Daoy (cell line): ENCODE measurements at regions not wholly inside any gene's neighbourhood (a gene's known extent, or its start where the extent isn't known, plus 50 kb on each side); places are given as distances from the start of the nearest gene placed in this dataset.

Experiments
- DNase-seq: peaks from one replicate; pipeline ENCODE4 v3.0.0-alpha.2; 2015; ENCODE audit warnings: low read depth

DNA sequence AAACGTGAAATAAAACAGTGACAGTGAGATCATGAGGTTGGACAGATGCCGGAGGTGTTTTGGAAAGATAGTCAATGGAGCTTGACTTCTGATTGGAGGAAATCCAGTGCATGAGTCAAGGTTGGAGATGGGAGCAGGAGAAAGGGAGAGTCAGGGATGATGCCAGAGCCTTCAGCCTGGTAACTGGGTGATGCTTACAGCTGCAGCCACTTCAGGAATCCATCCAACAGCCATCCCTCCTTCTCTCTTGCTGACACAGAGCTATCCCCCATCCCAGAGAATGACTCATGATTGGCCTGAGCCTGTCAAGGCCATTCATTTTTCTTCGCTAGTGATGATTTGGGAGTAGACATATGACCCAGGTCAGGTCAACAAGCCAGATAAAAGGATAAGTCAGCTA, 112.8 kb downstream of the SAMD5 start:
- peak; percentile 73 for DNase-seq

- DNase-seq = no peak
These were observed 113.5 kb downstream of the SAMD5 start for GRCh38 chr6:147621961-147622360.

DNA sequence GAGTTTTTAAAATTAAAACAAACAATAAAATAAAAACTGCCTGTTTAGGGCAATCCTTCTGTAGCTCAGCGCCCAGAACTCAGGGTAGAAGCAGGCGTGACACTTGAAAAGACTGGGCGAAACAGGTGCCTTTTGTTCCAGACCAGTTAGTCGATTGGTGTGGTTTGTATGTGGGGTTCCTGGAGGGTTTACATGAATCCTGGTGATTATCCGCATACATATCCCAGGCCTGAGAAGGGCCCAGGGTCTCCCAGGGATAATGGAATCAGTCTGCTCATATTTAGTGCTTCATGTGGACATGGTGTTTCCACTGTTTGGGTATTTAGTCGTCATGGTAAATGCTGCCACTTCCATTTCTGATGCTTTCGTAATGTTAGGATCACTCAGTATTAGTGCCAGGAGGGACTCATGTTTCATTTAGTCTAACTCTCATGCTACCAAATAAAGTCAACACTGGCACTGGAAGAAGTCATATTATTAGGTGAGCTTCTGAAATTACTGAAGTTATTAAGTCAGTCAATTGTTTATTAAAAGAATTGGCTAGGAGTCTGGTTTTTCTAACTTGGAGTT, 116.5 kb downstream of the SAMD5 start:
- DNase-seq = no peak

DNA sequence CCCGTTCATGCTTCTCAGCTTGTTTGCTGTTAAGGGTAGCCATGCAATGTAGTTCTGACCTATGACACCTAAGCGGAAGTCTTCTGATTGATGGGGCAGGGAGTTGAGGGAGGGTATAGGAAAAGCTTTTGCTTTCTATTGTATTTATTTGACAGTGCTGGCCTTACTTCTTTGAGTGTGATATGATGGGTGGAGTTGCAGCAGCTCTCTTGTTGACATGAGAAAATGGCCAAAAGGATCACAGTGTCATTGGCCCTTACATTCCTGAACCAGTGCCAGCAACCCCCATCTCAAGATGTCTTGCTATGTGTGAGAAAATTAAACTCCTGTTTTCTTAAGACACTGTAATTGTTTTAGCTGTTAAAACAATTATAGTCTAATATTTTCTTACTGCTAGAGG, 117.5 kb downstream of the SAMD5 start:
- no peak for DNase-seq

- DNase-seq = no peak
These were observed 118.9 kb downstream of the SAMD5 start for GRCh38 chr6:147627411-147627810.

DNA sequence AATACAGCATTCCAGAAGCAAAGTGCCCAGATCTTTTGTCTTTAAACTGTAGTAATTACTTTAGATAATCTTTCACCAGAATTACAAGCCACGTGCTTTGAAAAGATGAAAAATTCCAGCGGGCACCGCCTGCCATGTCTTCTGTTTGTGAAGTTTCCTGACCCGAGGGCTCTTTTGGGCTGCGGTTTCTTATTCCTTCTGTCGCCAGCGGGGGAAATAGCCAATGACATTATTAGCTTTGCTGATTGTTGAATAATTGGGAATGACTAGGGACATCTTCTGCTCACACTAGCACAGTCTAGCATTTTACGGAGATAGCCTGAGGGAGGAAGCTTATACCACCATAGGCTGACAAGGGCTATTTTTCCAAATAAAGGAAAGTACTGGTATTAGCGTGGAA, 124.7 kb downstream of the SAMD5 start:
- no peak for DNase-seq

DNA sequence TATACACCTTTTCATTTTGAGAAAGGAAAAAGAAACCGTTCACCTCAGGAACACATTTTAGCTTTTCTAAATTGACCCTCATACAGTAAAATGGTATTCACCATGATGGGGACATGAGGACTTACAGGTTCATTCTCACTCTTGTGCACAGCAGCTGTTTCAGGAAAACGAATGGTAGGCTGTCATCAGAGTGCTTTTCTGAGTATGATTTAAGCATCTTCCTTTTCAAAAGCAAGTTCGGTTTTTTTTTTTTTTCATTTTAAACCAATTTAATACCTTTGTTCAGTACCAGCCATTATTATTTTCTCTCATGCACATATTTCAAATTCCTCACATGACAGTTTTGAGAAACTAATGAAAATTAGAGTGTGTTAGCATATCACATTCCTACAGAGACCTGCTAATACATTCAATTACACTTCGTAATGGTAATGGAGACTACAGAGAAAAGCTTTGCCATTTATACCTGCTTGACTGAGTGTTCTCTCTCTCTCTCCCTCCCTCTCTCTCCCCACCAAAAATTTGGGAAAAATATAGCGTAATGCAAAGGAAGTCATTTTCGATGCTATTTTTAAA, 129.2 kb downstream of the SAMD5 start:
- DNase-seq = no peak

DNA sequence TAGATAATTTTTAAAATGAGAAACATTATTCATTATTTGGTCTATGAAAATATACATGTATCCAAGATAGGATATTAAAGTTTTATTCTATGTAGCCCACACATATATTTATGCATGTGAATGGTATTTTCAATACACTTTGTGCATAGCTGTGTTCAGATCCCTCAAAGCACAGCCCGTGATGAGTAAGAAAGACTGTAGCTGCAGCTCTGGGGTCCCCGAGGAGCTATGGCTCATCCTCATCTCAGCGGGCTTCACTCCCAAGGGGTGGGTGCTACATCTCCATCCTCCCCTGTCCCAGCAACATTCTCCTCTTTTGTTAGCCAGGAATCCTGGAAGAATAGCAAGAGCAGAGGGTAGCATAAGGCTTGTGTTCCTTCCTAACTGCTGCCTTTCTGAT, 130.8 kb downstream of the SAMD5 start:
- DNase-seq = no peak

GRCh38 chr6:147640606-147641005, 132.1 kb downstream of the SAMD5 start:
- no peak for DNase-seq

- no peak for DNase-seq
These were observed 133.0 kb downstream of the SAMD5 start for GRCh38 chr6:147641511-147641910.

GRCh38 chr6:147642458-147642857, 134.0 kb downstream of the SAMD5 start:
- DNase-seq = peak; percentile 61

DNA sequence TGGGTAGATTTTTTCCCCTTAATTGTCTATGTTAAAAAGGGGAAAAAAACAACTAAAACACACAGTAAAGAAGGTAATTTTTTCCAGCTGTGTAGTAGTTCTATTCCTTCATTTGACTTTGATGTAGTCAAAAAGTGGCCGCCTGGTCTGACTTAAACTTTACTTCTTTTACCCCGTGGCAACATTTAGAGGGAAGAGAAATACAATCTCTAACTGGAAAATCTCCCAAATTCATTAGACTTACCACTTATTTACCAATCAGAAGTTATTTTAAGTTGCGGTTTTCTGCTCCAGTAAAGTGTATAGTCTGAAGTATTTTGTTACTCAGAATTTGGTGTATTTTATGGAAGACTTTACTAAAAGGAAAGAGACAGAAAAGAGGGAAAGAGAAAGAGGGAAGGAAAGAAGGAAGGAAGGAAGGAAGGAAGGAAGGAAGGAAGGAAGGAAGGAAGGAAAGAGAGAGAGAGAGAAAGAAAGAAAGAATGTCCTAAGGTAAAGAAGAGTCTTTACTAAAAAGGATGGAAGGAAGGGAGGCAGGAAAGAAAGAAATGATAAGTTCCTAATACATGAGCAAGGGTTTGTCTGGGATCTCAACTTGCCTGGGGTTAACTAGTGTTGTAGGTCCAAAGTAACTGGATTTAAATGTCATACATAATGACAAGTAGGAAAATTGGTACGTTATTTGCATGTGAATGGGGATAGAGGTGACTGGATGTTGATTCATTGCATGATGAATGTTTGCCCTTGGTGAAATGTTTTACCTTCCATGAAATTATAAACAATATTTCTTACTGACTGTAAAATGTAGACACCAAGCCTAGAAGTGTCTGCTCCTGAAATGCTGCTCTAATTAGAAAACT, 135.1 kb downstream of the SAMD5 start:
- DNase-seq = no peak

DNA sequence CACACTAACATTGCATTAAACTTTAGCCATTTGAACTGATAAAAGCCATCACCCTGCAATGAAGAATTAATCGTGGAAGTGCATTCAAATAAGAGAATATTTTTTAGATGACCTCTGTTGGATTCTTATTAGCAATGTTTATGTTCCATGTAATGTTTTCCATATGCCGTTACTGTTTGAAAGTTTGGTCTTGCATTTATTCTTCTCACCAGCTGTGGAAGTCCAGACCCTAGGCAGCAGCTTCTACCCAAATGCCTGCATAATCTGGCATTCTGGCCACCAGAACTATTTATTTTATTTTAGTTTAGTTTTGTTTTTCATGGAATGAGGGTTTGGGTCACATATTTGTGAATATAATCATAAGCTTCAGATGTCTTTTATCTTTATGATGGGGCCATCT, 140.4 kb downstream of the SAMD5 start:
- DNase-seq = no peak

GRCh38 chr6:147651249-147652063, 143.0 kb downstream of the SAMD5 start:
- peak; percentile 50 for DNase-seq

DNA sequence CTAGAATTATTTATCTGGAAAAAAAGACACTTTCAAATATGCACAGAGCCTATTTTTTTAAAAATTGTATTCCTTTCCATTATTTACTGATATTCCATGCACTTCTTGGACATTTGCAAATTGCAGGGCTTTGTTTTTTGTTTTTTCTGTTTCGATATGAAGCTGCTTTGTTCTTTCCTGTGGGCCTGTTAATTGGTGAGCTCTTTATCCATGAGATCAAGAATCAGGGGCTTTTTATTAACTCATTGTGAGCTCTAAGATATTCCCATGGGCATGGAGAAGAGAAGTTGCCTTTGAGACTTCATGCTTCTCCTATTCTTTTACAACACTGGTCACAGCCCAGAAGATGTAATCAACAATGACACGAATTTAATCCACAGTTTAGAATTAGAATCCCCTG, 145.1 kb downstream of the SAMD5 start:
- no peak for DNase-seq

GRCh38 chr6:147654103-147654845, 145.8 kb downstream of the SAMD5 start:
- no peak for DNase-seq

DNA sequence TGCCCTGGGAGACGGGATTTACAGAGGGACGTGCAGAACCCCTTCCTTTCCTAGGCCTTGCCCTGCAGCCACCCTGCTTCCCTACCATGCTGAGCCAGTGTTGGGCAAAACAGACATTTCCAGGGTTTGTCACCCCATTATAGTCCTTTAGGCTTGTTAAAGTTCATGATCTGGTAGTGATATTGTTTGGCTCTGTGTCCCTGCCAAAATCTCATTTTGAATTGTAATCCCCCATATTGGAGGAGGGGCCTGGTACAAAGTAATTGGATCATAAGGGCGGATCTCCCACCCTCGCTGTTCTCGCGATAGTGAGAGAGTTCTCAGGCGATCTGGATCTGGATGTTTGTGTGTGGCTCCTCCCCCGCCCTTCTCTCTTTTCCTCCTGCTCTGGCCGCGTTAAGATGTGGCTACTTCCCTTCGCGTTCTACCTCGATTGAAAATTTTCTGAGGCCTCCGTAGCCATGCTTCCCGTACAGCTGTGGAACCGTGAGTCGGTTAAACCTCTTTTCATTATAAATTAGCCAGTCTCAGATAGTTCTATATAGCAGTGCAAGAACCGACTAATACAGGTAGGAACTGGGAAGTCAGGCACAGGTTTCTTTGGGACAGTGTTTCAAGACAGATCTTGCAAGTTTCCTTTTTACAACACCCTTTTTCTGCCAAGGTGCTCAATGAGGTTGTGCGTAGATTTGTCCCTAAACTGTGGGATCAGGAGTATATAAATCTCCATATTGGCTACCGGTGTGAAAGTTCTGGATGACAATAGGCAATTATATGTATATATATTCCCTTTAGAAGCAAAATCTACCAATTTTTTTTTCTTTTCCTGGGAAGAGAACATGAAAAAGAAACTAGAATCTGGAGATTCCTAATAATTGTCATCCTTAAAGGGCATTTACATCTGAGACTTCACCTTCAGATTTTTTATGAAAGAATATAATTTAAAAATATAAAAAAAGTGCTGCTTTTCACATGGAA, 152.1 kb downstream of the SAMD5 start:
- DNase-seq = no peak

- no peak for DNase-seq
These were observed 154.2 kb downstream of the SAMD5 start for GRCh38 chr6:147662646-147663045.

DNA sequence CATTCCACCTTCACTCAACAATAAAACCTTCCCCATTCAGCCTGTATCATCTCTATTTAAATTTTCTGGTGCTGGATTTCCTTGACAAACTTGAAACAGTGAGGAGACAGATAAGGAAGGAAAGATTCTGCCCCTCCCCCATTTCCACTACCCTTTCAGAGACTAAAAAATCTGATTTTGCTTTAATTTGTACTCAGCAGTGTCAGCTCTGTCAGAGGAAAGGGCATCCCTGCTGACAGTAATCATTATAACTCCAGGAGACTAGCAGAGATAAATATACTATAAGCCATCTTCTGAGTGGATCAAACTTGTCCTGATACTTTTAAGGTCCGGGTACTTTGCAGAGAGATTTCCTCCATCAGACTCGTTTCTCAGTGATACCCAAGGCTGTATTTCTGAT, 155.6 kb downstream of the SAMD5 start:
- no peak for DNase-seq

- no peak for DNase-seq
These were observed 157.8 kb downstream of the SAMD5 start for GRCh38 chr6:147666255-147666654.
